HepG2 (cell line): ENCODE measurements at regions not wholly inside any gene's neighbourhood (a gene's known extent, or its start where the extent isn't known, plus 50 kb on each side); places are given as distances from the start of the nearest gene placed in this dataset.

Source experiments
- ATAC-seq: fragments of 200-7000 bp; cut with Tn5 transposase; 3 replicates; pipeline ENCODE4 v1.9.1; 2020; ENCODE audit warnings: mild to moderate bottlenecking, moderate library complexity
- BruUV-seq: library from RNA; stranded (reverse); fragments of 400-500 nt; replicated peaks from 2 replicates; lab custom pipeline; 2021; lab: Mats Ljungman, UMichigan
- CTCF ChIA-PET: fragments of 300-600 bp; formaldehyde crosslinking; extraction: SDS; loops from one replicate; lab custom pipeline; 2021; ENCODE audit warnings: low total read pairs, inconsistent platforms, low intra/inter-chr PET ratio; lab: Yijun Ruan, JAX
- POLR2A ChIA-PET: fragments of 350-600 bp; sonication (Branson Sonifier 250); formaldehyde crosslinking; loops from one replicate; lab custom pipeline; 2020; ENCODE audit warnings: antibody characterized with exemption, inconsistent platforms; lab: Yijun Ruan, JAX
- DNase-seq: peaks from one replicate; pipeline ENCODE4 v3.0.0-alpha.2; 2015; ENCODE audit warnings: low spot score
- FAIRE-seq: peaks from 3 replicates; lab custom pipeline; 2011; peaks lifted over from hg19 to GRCh38; lab: Jason Lieb, UNC
- H2AFZ ChIP-seq: one replicate; pipeline ENCODE4 v1.6.1; 2011; ENCODE audit warnings: low read length, inconsistent platforms
- H3K27ac ChIP-seq: fragments of 300-600 bp; 3 replicates; pipeline ENCODE4 v1.8.0; 2011; ENCODE audit warnings: mixed run types, mild to moderate bottlenecking, mixed read lengths, low read length, inconsistent platforms; ENCODE audit not compliant: insufficient read depth; ENCODE audit errors: extremely low read length
- H3K27me3 ChIP-seq, 2 experiments: fragments of 200-600 bp in 1 of 2; 2 replicates in 1 of 2; 3 replicates in 1 of 2; pipeline versions ENCODE4 v1.6.0 to v1.8.0; 2011; ENCODE audit warnings: low read length in 2 of 2, mild to moderate bottlenecking in 2 of 2, moderate library complexity in 2 of 2, inconsistent platforms in 1 of 2; ENCODE audit not compliant: insufficient read depth in 2 of 2, control insufficient read depth in 1 of 2
- H3K36me3 ChIP-seq, 2 experiments: fragments of 200-600 bp in 1 of 2; replicated peaks in 1 of 2; 2 replicates in 1 of 2; 3 replicates in 1 of 2; pipeline versions ENCODE4 v1.5.1 to v1.8.0; 2011; ENCODE audit warnings: low read length in 2 of 2, inconsistent platforms in 1 of 2; ENCODE audit not compliant: insufficient read depth in 2 of 2, control insufficient read depth in 1 of 2
- H3K4me1 ChIP-seq: 2 replicates; pipeline ENCODE4 v1.5.1; 2012; ENCODE audit warnings: low read length, inconsistent platforms; ENCODE audit not compliant: insufficient read depth
- H3K4me2 ChIP-seq: 2 replicates; pipeline ENCODE4 v1.6.0; 2011; ENCODE audit warnings: low read depth, low read length, inconsistent platforms
- H3K4me3 ChIP-seq, 3 experiments: fragments of 200-600 bp in 1 of 3; sonication (generic), shearing (Covaris generic) in 1 of 3; replicated peaks in 1 of 3; 2 replicates each; pipeline ENCODE4 v1.5.1; 2011 to 2016; ENCODE audit warnings: low read length in 3 of 3, inconsistent platforms in 2 of 3, low read depth in 2 of 3, mild to moderate bottlenecking in 2 of 3, control low read depth in 1 of 3, mixed read lengths in 1 of 3; ENCODE audit not compliant: insufficient read depth in 1 of 3
- H3K79me2 ChIP-seq: one replicate; pipeline ENCODE4 v1.6.1; 2011; ENCODE audit warnings: low read length, inconsistent platforms; ENCODE audit not compliant: insufficient read depth
- H3K9ac ChIP-seq: 2 replicates; pipeline ENCODE4 v1.6.0; 2011; ENCODE audit warnings: mild to moderate bottlenecking, low read depth, low read length, inconsistent platforms; ENCODE audit not compliant: insufficient read depth
- H3K9me3 ChIP-seq: 2 replicates; pipeline ENCODE4 v1.5.1; 2012; ENCODE audit warnings: mild to moderate bottlenecking, low read length
- H4K20me1 ChIP-seq: 2 replicates; pipeline ENCODE4 v1.6.0; 2011; ENCODE audit warnings: inconsistent platforms, mild to moderate bottlenecking, low read length, moderate library complexity; ENCODE audit not compliant: insufficient read depth
- AKNA ChIP-seq: sonication (generic); formaldehyde crosslinking; IDR thresholded peaks from 2 replicates; pipeline ENCODE4 v1.4.0; 2020; ENCODE audit warnings: missing genetic modification reagents, borderline replicate concordance
- CENPBD1 ChIP-seq: sonication (generic); formaldehyde crosslinking; IDR thresholded peaks from 2 replicates; pipeline ENCODE4 v1.8.0; 2022; ENCODE audit warnings: missing genetic modification reagents, low read depth, mild to moderate bottlenecking, borderline replicate concordance
- CERS6 ChIP-seq: sonication (generic); formaldehyde crosslinking; IDR thresholded peaks from 2 replicates; pipeline ENCODE4 v1.5.0; 2020; ENCODE audit warnings: missing genetic modification reagents
- ERF ChIP-seq: IDR thresholded peaks from 2 replicates; pipeline ENCODE4 v1.6.1; 2018; ENCODE audit warnings: missing biosample characterization, missing genetic modification reagents
- FOSL2 ChIP-seq: sonication (generic); formaldehyde crosslinking; IDR thresholded peaks from 2 replicates; pipeline ENCODE4 v1.4.0; 2020; ENCODE audit warnings: missing genetic modification reagents
- FOXP4 ChIP-seq: sonication (generic); formaldehyde crosslinking; IDR thresholded peaks from 2 replicates; pipeline ENCODE4 v1.4.0; 2020; ENCODE audit warnings: missing genetic modification reagents
- GPN1 ChIP-seq: sonication (generic); formaldehyde crosslinking; IDR thresholded peaks from 2 replicates; pipeline ENCODE4 v1.5.1; 2020; ENCODE audit warnings: missing genetic modification reagents, borderline replicate concordance
- ISX ChIP-seq: sonication (generic); formaldehyde crosslinking; conservative IDR thresholded peaks from 2 replicates; pipeline ENCODE4 v1.5.0; 2020; ENCODE audit warnings: missing genetic modification reagents
- KMT2B ChIP-seq: IDR thresholded peaks from 2 replicates; pipeline ENCODE4 v1.6.1; 2016; ENCODE audit warnings: missing genetic modification reagents, missing compliant biosample characterization
- TOE1 ChIP-seq: sonication (generic); formaldehyde crosslinking; IDR thresholded peaks from 2 replicates; pipeline ENCODE4 v1.4.0; 2020; ENCODE audit warnings: mild to moderate bottlenecking, missing genetic modification reagents
- TRAFD1 ChIP-seq: sonication (generic); formaldehyde crosslinking; IDR thresholded peaks from 2 replicates; pipeline ENCODE4 v1.5.1; 2020; ENCODE audit warnings: missing genetic modification reagents, mild to moderate bottlenecking, borderline replicate concordance
- ZNF703 ChIP-seq: sonication (generic); formaldehyde crosslinking; IDR thresholded peaks from 2 replicates; pipeline ENCODE4 v1.5.1; 2020; ENCODE audit warnings: missing genetic modification reagents, mild to moderate bottlenecking, moderate library complexity, borderline replicate concordance
- ZNF709 ChIP-seq: sonication (generic); formaldehyde crosslinking; IDR thresholded peaks from 2 replicates; pipeline ENCODE4 v1.5.0; 2020; ENCODE audit warnings: mild to moderate bottlenecking, missing genetic modification reagents
- ZNF724P ChIP-seq: sonication (generic); formaldehyde crosslinking; IDR thresholded peaks from 2 replicates; pipeline ENCODE4 v1.8.0; 2022; ENCODE audit warnings: missing genetic modification reagents, borderline replicate concordance
- ZNF746 ChIP-seq: sonication (generic); formaldehyde crosslinking; IDR thresholded peaks from 2 replicates; pipeline ENCODE4 v1.8.0; 2022; ENCODE audit warnings: mild to moderate bottlenecking, missing genetic modification reagents
- ZNF772 ChIP-seq: sonication (generic); formaldehyde crosslinking; IDR thresholded peaks from 2 replicates; pipeline ENCODE4 v1.5.0; 2020; ENCODE audit warnings: mild to moderate bottlenecking, missing genetic modification reagents
- WGBS: methylation state at CpG from one replicate; pipeline ENCODE4 v1.1.6; 2017; ENCODE audit warnings: low lambda C conversion rate; 5-methylcytosine and 5-hydroxymethylcytosine counted together
- in situ Hi-C: cut with HindIII; loops from 2 replicates; pipeline ENCODE4 v1.10.0; 2017; ENCODE audit warnings: low pct_unique_long_range_greater_than_20kb; ENCODE audit not compliant: extremely low pct_ligation_motif_present
- intact Hi-C: fragments of 100-400 bp; cut with micrococcal nuclease; formaldehyde crosslinking; loops from one replicate; pipeline ENCODE4 v1.10.0; 2022; ENCODE audit not compliant: unreplicated experiment

- no peak for FAIRE-seq
- TF ChIP-seq ISX (CRISPR knock-in tag) (no peak), AKNA (CRISPR knock-in tag) (no peak), ZNF772 (CRISPR knock-in tag) (no peak), TOE1 (CRISPR knock-in tag) (no peak), CERS6 (CRISPR knock-in tag) (no peak), FOXP4 (no peak), GPN1 (CRISPR knock-in tag) (no peak), CENPBD1 (CRISPR knock-in tag) (no peak), KMT2B (CRISPR knock-in tag) (no peak), TRAFD1 (no peak), ZNF724P (CRISPR knock-in tag) (no peak), ZNF709 (no peak), ERF (CRISPR knock-in tag) (no peak), ZNF703 (no peak), ZNF746 (CRISPR knock-in tag) (no peak), FOSL2 (CRISPR knock-in tag) (no peak)
These were observed 135.3 kb upstream of the ITGB1 start for GRCh38 chr10:33093362-33093761.

More at GRCh38 chr10:33093362-33093761, 135.3 kb upstream of the ITGB1 start:
- no peaks in the 10 kb centered on the region; a peak in 1 of 5 replicates for H3K27me3 ChIP-seq
- POLR2A ChIA-PET: no interaction called here
- WGBS: 29% methylated on average over 3 of the region's 3 CpGs
- no TSS peak for BruUV-seq
- no peak overlapping the region for H3K4me2 ChIP-seq
- H2AFZ ChIP-seq: no peak overlapping the region
- DNase-seq (no peak), ATAC-seq (no peak)
- H3K27ac ChIP-seq: no peak overlapping the region
- H3K79me2 ChIP-seq: no peaks in the 10 kb centered on the region
- H3K9me3 ChIP-seq: no peaks in the 10 kb centered on the region; the same call in 1 of the 2 replicates
- in situ Hi-C loops (no loop called here), intact Hi-C loops (no loop called here)
- no peak overlapping the region for H3K4me3 ChIP-seq
- CTCF ChIA-PET: no interaction called here
- H3K4me1 ChIP-seq: no peaks in the 10 kb centered on the region
- H4K20me1 ChIP-seq: no peaks in the 10 kb centered on the region
- no peaks in the 10 kb centered on the region for H3K36me3 ChIP-seq
- H3K9ac ChIP-seq: no peak overlapping the region
